Progenitor cell of endocrine pancreas (in vitro differentiated cells): ENCODE measurements at regions not wholly inside any gene's neighbourhood (a gene's known extent, or its start where the extent isn't known, plus 50 kb on each side); places are given as distances from the start of the nearest gene placed in this dataset.

Source experiments
- DNase-seq: peaks from one replicate; pipeline ENCODE4 v3.0.0; 2021; ENCODE audit warnings: low spot score; ENCODE audit not compliant: unreplicated experiment
- H3K27ac Mint-ChIP-seq: 2 replicates; pipeline ENCODE4 v1.8.0; 2021; ENCODE audit warnings: mild to moderate bottlenecking, moderate library complexity, mixed read lengths
- H3K27me3 Mint-ChIP-seq: 2 replicates; pipeline ENCODE4 v1.8.0; 2021; ENCODE audit warnings: mixed read lengths
- H3K36me3 Mint-ChIP-seq: 2 replicates; pipeline ENCODE4 v1.8.0; 2022; ENCODE audit warnings: mixed read lengths; ENCODE audit not compliant: insufficient read depth
- H3K4me1 Mint-ChIP-seq: 2 replicates; pipeline ENCODE4 v1.8.0; 2021; ENCODE audit warnings: low read depth, mixed read lengths
- H3K4me3 Mint-ChIP-seq: 2 replicates; pipeline ENCODE4 v1.8.0; 2021; ENCODE audit warnings: low read depth, mild to moderate bottlenecking, moderate library complexity, mixed read lengths
- H3K9me3 Mint-ChIP-seq: 2 replicates; pipeline ENCODE4 v1.8.0; 2021; ENCODE audit warnings: low read depth, mixed read lengths
- TF ChIP-seq, protein P1 (sequence below): fragments of 200-600 bp; sonication (generic); IDR thresholded peaks from one replicate; pipeline ENCODE4 v1.5.0; 2021; ENCODE audit warnings: antibody characterized with exemption, mild to moderate bottlenecking; ENCODE audit not compliant: unreplicated experiment

DNA sequence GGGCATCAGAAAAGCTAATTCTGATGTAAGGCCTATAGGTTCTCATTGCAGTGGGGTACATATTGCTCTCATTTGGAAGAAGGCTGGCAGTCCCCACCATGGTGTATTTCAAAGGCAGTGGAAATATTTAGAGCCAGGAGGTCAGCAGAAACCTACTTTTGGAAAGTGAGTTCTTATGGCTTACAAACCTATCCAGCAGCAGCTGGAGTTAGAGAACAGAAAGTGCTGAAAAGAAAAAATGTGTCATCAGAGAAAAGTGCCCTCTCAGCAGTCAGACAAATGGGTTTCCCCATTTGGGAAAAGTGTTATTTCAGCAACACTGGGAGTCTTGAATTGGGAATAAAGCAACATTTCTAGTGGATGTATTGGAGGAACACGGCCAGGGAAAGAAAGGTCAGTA is 105.7 kb upstream of the IGFBP3 start:
- DNase-seq, result no peak
- no peaks in the 10 kb centered on the region for H3K9me3 Mint-ChIP-seq

DNA sequence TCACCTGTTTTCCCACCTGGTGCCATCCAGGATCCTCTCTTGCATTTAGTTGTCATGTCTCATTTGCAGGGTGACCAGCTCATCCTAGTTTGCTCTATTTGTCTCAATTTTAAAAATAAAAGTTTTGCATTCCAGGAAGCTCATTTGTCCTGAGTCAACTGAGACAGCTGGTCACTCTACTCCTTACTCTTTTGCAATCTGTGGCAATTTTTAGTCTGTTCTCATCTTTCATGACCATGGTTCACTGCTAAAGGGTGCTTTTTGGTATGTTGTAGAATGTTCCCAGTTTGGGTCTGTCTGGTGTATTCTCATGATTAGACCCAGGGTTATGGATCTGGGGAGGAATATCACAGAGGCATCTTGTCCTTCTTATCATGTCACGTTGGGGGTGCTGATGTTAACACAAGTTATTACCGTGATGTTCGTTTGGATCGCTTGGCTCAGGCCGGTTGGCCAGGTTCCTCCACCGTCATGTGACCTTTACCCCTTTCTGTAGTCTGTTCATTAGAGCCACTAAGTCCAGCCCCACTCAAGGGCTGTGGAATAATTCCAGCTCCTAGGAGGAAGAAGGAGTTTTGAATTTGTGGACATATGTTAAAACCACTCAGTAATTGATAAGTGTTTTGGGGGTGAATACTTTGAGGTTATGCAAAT is 103.3 kb upstream of the IGFBP3 start:
- TF ChIP-seq, protein P1, sequence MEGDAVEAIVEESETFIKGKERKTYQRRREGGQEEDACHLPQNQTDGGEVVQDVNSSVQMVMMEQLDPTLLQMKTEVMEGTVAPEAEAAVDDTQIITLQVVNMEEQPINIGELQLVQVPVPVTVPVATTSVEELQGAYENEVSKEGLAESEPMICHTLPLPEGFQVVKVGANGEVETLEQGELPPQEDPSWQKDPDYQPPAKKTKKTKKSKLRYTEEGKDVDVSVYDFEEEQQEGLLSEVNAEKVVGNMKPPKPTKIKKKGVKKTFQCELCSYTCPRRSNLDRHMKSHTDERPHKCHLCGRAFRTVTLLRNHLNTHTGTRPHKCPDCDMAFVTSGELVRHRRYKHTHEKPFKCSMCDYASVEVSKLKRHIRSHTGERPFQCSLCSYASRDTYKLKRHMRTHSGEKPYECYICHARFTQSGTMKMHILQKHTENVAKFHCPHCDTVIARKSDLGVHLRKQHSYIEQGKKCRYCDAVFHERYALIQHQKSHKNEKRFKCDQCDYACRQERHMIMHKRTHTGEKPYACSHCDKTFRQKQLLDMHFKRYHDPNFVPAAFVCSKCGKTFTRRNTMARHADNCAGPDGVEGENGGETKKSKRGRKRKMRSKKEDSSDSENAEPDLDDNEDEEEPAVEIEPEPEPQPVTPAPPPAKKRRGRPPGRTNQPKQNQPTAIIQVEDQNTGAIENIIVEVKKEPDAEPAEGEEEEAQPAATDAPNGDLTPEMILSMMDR, result no peak
- Mint-ChIP-seq H3K4me1 (peaks cover 1% of the 10 kb centered on the region), H3K4me3 (no peak overlapping the region), H3K36me3 (no peaks in the 10 kb centered on the region), H3K27me3 (no peaks in the 10 kb centered on the region), H3K9me3 (no peaks in the 10 kb centered on the region), H3K27ac (no peak overlapping the region)
- no peak for DNase-seq

More for the DNA sequence above, 105.7 kb upstream of the IGFBP3 start:
- H3K4me1 Mint-ChIP-seq, result peaks cover 3% of the 10 kb centered on the region
- no peaks in the 10 kb centered on the region for H3K27me3 Mint-ChIP-seq
- no peaks in the 10 kb centered on the region for H3K36me3 Mint-ChIP-seq
- no peak overlapping the region for H3K27ac Mint-ChIP-seq
- no peak overlapping the region for H3K4me3 Mint-ChIP-seq
- TF ChIP-seq, protein P1, result no peak

DNA sequence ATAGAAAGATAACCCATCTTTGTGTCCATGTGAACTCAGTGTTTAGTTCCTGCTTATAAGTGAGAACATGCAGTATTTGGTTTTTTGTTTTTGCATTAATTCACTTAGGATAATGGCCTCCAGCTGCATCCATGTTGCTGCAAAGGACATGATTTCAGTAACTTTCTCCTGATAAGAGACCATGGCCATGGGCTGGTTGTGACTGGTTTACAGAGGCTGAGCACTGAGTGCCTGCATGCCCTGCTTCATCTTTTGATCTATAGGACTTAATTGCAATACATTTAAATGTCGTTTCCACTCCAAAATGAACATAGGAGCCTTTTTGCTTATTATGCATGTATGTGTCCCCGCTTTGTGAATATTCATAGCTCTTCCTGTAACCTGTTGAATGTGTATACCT is 101.3 kb upstream of the IGFBP3 start:
- Mint-ChIP-seq H3K4me3 (no peak overlapping the region), H3K36me3 (peaks cover 1% of the 10 kb centered on the region), H3K27ac (no peak overlapping the region)

DNA sequence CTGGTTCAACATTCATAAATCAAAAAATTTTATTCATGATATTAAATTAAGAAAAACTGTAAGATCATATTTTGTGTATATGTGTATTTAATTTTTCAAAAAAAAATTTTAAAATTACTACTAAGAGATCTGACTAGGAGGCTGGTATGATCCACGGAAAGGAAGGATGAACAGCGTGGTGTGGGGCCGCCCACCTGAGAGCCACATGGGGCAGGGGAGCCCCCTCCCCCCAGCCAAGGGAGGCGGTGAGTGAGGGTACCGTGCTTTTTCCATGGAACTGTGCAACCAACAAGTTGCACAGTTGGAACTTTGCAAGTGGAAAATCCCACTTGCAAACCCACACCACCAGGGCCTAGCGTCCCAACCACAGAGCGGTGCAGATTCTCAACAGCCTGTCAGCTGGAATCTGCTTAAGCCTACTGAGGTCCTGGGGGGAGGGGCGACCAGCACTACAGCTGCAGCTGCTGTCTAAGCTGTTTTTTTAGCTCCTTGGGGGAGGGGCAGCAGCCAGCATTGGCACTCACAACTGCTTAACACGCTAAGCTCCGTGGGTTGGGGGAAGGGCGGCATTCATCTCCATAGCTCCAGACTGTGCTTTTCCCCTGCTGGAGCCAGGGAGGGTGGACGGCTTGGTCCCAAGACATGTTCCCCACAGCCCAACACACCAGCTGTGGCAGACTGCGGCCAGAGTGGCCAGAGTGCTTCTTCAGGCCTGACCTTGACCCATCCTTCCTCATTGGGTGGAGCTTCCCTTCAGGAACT is 94.2 kb upstream of the IGFBP3 start:
- Mint-ChIP-seq H3K27me3 (no peaks in the 10 kb centered on the region), H3K4me3 (peak overlapping the region; percentile 26), H3K9me3 (peaks cover 10% of the 10 kb centered on the region), H3K36me3 (peaks cover 1% of the 10 kb centered on the region), H3K27ac (no peak overlapping the region), H3K4me1 (peaks cover 3% of the 10 kb centered on the region)
- peak; percentile 22 for DNase-seq
- TF ChIP-seq, protein P1, result no peak

More for the DNA sequence above, 101.3 kb upstream of the IGFBP3 start:
- DNase-seq, result no peak
- H3K4me1 Mint-ChIP-seq, result no peaks in the 10 kb centered on the region
- H3K9me3 Mint-ChIP-seq, result peaks cover 10% of the 10 kb centered on the region
- TF ChIP-seq, protein P1, result no peak
- no peaks in the 10 kb centered on the region for H3K27me3 Mint-ChIP-seq

DNA sequence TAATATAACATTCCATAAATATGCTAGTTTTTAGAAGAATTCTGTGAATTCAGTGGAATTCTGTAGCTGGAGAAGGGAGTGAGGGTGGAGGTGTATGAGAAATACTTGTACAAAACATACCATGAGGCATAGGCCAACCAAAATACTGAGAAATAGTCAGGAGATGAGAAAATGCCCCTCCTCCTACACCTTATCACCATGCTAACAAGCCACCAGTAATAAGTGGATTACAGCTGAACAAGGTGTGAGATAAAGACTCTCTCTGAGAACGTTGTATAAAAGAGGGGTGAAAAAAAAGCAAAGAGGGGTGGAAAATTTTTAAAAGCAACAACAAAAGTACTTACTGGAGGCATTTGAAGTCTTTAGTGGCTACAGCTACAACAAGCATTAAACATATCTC is 90.4 kb upstream of the IGFBP3 start:
- peaks cover 3% of the 10 kb centered on the region for H3K4me1 Mint-ChIP-seq
- no peaks in the 10 kb centered on the region for H3K36me3 Mint-ChIP-seq
- no peaks in the 10 kb centered on the region for H3K9me3 Mint-ChIP-seq
- H3K27me3 Mint-ChIP-seq, result no peaks in the 10 kb centered on the region
- DNase-seq, result no peak
- H3K27ac Mint-ChIP-seq, result no peak overlapping the region
- TF ChIP-seq, protein P1, result no peak
- H3K4me3 Mint-ChIP-seq, result no peak overlapping the region
